ENCODE measurements at regions not wholly inside any gene's neighbourhood (a gene's known extent, or its start where the extent isn't known, plus 50 kb on each side); places are given as distances from the start of the nearest gene placed in this dataset.

GRCh38 chr1:80384959-80385358, 1378.4 kb upstream of the ADGRL4 start:
- H3K4me1 Mint-ChIP-seq, result no peaks in the 10 kb centered on the region
- ATAC-seq (replicated peaks; ENCODE audit: extremely low read depth, poor library complexity, severe bottlenecking), result no peak
- no peak overlapping the region for H3K4me3 Mint-ChIP-seq
- no peak overlapping the region for H3K27ac Mint-ChIP-seq (ENCODE audit: low read depth)
- H3K36me3 Mint-ChIP-seq (ENCODE audit: insufficient read depth), result no peaks in the 10 kb centered on the region
- H3K9me3 Mint-ChIP-seq, result peaks cover 13% of the 10 kb centered on the region
- H3K27me3 Mint-ChIP-seq, result no peaks in the 10 kb centered on the region
- no peak for DNase-seq (ENCODE audit: low spot score in 2 of 2)

DNA sequence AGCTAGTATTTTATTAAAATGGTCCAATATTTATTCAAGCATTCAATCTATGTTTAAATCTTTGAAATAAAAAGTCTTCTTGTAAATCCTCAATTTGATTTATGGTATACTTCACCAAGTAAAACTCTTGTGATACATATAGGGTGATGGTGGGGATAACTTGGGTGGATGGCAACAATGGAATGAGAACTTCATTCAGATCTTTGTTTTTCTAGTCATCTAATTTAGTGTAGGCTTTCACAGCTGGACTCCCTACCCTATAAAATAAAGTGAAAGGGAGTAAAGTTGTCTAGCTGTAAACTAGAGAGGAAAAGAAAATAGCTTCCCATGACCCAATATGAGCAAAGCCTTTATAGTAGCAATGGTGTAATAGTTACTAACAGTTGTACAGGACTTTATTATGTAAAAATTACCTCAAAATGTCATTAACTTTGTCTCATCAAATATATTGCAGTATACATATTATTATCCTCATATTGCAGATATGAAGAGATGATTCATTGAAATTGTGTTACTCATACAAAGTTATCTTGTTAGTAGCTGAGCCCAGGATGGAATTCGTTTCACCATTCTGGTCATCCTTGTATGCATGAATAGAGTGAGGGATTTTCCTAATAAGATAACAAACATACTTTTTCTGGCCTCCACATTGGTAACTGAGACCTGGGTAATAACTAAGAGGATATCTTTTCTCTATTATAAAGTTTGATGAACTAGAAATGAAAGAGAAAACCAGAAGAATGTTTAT, 1377.7 kb upstream of the ADGRL4 start:
- no peak overlapping the region for H3K27ac Mint-ChIP-seq (ENCODE audit: low read depth)
- DNase-seq (ENCODE audit: low spot score in 2 of 2) (no peak), ATAC-seq (replicated peaks; ENCODE audit: extremely low read depth, poor library complexity, severe bottlenecking) (no peak)
- H3K4me3 Mint-ChIP-seq, result no peak overlapping the region
- no peaks in the 10 kb centered on the region for H3K4me1 Mint-ChIP-seq
- no peaks in the 10 kb centered on the region for H3K27me3 Mint-ChIP-seq
- peaks cover 6% of the 10 kb centered on the region for H3K9me3 Mint-ChIP-seq
- H3K36me3 Mint-ChIP-seq (ENCODE audit: insufficient read depth), result no peaks in the 10 kb centered on the region

DNA sequence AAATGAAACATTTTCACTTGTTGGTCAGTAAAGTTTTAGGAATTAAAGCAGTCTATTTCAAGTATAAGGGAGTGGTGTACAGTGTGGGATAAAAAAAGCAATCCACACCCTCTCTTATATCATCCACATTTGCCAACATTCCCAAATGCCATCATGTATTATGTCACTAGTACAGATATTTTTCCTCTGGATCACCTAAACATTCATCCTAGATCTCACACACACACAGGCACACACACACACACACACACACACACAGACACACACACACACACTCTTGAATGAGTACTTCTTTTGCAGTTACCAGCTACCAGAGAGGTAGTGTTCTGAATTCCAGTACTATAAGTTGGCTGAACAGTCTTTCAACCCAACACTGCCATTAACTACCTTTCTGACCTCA, 1369.1 kb upstream of the ADGRL4 start:
- H3K4me1 Mint-ChIP-seq, result no peaks in the 10 kb centered on the region
- no peaks in the 10 kb centered on the region for H3K36me3 Mint-ChIP-seq (ENCODE audit: insufficient read depth)
- no peak overlapping the region for H3K27ac Mint-ChIP-seq (ENCODE audit: low read depth)
- no peak overlapping the region for H3K4me3 Mint-ChIP-seq
- DNase-seq (ENCODE audit: low spot score in 2 of 2), result no peak
- no peak for ATAC-seq (replicated peaks; ENCODE audit: extremely low read depth, poor library complexity, severe bottlenecking)
- H3K27me3 Mint-ChIP-seq, result no peaks in the 10 kb centered on the region
- H3K9me3 Mint-ChIP-seq, result peaks cover 20% of the 10 kb centered on the region

GRCh38 chr1:80375109-80375508, 1368.6 kb upstream of the ADGRL4 start:
- no peak overlapping the region for H3K4me3 Mint-ChIP-seq
- DNase-seq (ENCODE audit: low spot score in 2 of 2) (no peak), ATAC-seq (replicated peaks; ENCODE audit: extremely low read depth, poor library complexity, severe bottlenecking) (no peak)
- H3K27ac Mint-ChIP-seq (ENCODE audit: low read depth), result no peak overlapping the region
- H3K4me1 Mint-ChIP-seq, result no peaks in the 10 kb centered on the region
- H3K36me3 Mint-ChIP-seq (ENCODE audit: insufficient read depth), result no peaks in the 10 kb centered on the region
- H3K27me3 Mint-ChIP-seq, result no peaks in the 10 kb centered on the region
- H3K9me3 Mint-ChIP-seq, result peaks cover 20% of the 10 kb centered on the region

GRCh38 chr1:80369780-80370179, 1363.2 kb upstream of the ADGRL4 start:
- no peaks in the 10 kb centered on the region for H3K36me3 Mint-ChIP-seq (ENCODE audit: insufficient read depth)
- no peak for ATAC-seq (replicated peaks; ENCODE audit: extremely low read depth, poor library complexity, severe bottlenecking)
- DNase-seq (ENCODE audit: low spot score in 2 of 2), result no peak
- no peak overlapping the region for H3K4me3 Mint-ChIP-seq
- H3K9me3 Mint-ChIP-seq, result peaks cover 6% of the 10 kb centered on the region
- H3K27me3 Mint-ChIP-seq, result no peaks in the 10 kb centered on the region
- H3K27ac Mint-ChIP-seq (ENCODE audit: low read depth), result no peak overlapping the region
- no peaks in the 10 kb centered on the region for H3K4me1 Mint-ChIP-seq

DNA sequence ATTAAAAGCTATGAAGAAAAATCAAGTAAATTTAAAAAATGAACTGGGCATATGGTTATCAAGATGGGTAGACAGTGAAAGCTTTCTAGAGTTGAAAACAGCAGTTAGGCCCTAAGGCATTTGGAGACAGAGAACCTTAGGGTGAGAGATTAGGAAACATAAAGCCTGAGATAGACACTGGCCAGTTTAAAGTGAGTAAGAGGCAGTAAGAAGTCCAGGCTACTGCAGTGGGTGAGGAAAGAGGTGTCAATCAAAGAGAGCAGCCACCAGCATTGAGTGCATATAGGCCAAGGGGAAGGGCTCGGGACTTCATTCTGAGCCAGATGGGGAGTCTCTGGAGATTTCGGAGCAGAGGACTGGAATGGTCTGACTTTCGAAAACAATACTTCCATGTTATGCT, 1360.5 kb upstream of the ADGRL4 start:
- H3K27ac Mint-ChIP-seq (ENCODE audit: low read depth), result no peak overlapping the region

DNA sequence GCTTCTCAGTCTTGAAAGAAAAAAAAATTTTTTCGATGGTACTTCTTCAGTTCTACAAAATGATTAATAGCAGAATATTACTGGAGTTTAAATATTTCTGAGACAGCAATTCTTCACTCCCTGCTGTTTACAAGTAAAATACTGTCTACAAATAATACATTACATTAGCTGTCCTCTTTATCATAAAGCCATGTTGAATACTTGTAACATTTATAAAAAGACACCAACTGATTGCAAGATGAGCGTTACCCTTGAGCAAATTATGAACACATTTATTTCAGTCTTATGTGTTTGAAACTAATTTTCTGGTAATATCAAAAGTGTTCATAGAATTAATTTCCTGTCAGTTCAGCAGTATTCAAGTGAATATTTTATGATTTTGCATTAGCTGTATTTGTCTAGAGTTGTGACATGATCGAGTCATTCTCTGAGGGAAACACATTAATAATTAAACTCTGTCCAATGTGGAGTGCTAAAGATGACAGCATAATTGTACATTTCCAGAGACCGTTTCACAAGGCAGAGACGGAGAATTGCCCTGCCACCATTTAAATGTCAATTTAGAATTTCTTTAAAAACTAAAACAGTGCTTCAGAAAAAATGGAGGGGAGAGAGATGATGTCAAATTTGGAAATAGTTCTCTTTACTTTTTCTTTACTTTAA, 1359.0 kb upstream of the ADGRL4 start:
- Mint-ChIP-seq H3K27ac (ENCODE audit: low read depth) (no peak overlapping the region), H3K9me3 (peaks cover 16% of the 10 kb centered on the region), H3K4me3 (no peak overlapping the region), H3K27me3 (no peaks in the 10 kb centered on the region), H3K4me1 (no peaks in the 10 kb centered on the region), H3K36me3 (ENCODE audit: insufficient read depth) (no peaks in the 10 kb centered on the region)
- DNase-seq (ENCODE audit: low spot score in 2 of 2), result no peak
- ATAC-seq (replicated peaks; ENCODE audit: extremely low read depth, poor library complexity, severe bottlenecking), result no peak

More for the DNA sequence above, 1360.5 kb upstream of the ADGRL4 start:
- Mint-ChIP-seq H3K4me1 (no peaks in the 10 kb centered on the region), H3K9me3 (peaks cover 6% of the 10 kb centered on the region), H3K27me3 (no peaks in the 10 kb centered on the region), H3K4me3 (no peak overlapping the region), H3K36me3 (ENCODE audit: insufficient read depth) (no peaks in the 10 kb centered on the region)
- no peak for DNase-seq (ENCODE audit: low spot score in 2 of 2)
- ATAC-seq (replicated peaks; ENCODE audit: extremely low read depth, poor library complexity, severe bottlenecking), result no peak

DNA sequence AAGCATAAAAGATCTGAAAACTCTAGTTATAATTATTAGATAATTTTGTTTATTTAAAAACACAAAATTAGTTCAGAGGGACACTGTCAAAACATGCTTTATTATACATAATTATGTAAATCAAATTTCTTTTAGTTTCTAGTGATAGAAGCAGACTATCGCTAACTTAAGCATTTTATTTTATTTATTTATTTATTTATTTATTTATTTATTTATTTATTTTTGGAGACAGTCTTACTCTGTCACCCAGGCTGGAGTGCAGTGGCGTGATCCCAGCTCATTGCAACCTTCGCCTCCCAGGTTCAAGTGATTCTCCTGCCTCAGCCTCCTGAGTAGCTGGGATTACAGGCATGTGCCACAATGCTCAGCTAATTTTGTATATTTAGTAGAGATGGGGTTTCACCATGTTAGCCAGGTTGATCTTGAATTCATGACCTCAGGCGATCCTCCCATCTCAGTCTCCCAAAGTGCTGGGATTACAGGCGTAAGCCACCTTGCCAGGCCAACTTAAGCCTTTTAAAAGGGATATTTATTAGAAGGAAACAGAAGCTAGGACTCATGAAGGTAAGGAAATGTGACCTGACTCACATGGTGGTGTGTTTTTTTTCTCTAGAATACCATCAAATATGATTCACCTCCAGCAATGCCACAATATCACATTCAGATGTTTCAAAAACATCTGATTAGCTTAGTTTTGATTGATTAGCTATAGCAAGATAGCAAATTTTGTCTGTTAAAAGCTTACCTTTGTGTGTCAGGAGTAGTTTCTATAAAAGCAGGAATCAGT, 1357.4 kb upstream of the ADGRL4 start:
- Mint-ChIP-seq H3K4me1 (no peaks in the 10 kb centered on the region), H3K4me3 (no peak overlapping the region), H3K9me3 (peaks cover 26% of the 10 kb centered on the region), H3K36me3 (ENCODE audit: insufficient read depth) (no peaks in the 10 kb centered on the region), H3K27ac (ENCODE audit: low read depth) (no peak overlapping the region), H3K27me3 (no peaks in the 10 kb centered on the region)
- ATAC-seq (replicated peaks; ENCODE audit: extremely low read depth, poor library complexity, severe bottlenecking), result no peak
- no peak for DNase-seq (ENCODE audit: low spot score in 2 of 2)

DNA sequence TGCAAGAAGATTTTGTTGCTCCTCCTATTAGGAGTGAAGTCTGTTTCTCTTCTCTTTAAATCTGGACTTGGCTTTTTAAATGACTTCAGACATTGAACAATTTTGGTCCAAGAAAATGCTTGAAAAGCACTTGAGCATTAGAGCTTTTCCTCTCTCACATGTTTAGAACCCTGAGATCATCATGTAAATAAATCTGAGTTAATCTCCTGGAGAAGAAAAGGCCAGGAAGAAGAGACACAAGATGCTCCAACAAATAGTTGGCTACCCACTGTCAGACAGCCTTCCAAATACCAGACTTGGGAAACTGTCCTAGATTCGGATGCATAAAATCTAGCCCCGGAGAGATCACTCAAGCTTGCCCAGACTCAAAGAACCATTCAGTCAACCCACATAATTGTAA, 1353.1 kb upstream of the ADGRL4 start:
- H3K27ac Mint-ChIP-seq (ENCODE audit: low read depth), result no peak overlapping the region
- H3K36me3 Mint-ChIP-seq (ENCODE audit: insufficient read depth), result no peaks in the 10 kb centered on the region
- no peaks in the 10 kb centered on the region for H3K4me1 Mint-ChIP-seq
- no peaks in the 10 kb centered on the region for H3K27me3 Mint-ChIP-seq
- H3K9me3 Mint-ChIP-seq, result peaks cover 35% of the 10 kb centered on the region
- DNase-seq (ENCODE audit: low spot score in 2 of 2), result no peak
- ATAC-seq (replicated peaks; ENCODE audit: extremely low read depth, poor library complexity, severe bottlenecking), result no peak
- H3K4me3 Mint-ChIP-seq, result no peak overlapping the region

DNA sequence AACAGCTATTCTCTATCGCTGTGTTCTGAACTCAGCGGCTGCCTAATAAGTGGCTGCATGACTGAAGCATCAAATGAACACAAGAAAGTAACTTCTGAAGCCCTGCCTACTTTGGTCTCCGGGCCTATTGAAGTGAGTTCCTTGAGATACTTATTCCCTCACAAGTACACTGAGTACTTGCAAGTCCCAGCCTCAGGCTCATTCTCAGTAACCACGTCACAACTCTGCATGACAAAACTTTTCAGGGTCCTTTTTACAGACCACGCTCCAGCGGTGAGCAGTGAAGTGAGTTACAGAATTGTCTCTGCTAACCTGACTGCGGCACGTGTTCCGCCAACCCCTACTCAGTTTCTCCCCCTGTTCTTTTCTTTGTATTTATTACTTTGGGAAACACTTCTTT, 1342.7 kb upstream of the ADGRL4 start:
- DNase-seq (ENCODE audit: low spot score in 2 of 2) (no peak), ATAC-seq (replicated peaks; ENCODE audit: extremely low read depth, poor library complexity, severe bottlenecking) (no peak)
- H3K27me3 Mint-ChIP-seq, result no peaks in the 10 kb centered on the region
- H3K36me3 Mint-ChIP-seq (ENCODE audit: insufficient read depth), result no peaks in the 10 kb centered on the region
- H3K9me3 Mint-ChIP-seq, result peaks cover 26% of the 10 kb centered on the region
- no peaks in the 10 kb centered on the region for H3K4me1 Mint-ChIP-seq
- no peak overlapping the region for H3K4me3 Mint-ChIP-seq
- no peak overlapping the region for H3K27ac Mint-ChIP-seq (ENCODE audit: low read depth)

GRCh38 chr1:80341021-80341420, 1334.5 kb upstream of the ADGRL4 start:
- no peaks in the 10 kb centered on the region for H3K27me3 Mint-ChIP-seq
- ATAC-seq (replicated peaks; ENCODE audit: extremely low read depth, poor library complexity, severe bottlenecking) (no peak), DNase-seq (ENCODE audit: low spot score in 2 of 2) (no peak)
- no peak overlapping the region for H3K4me3 Mint-ChIP-seq
- no peaks in the 10 kb centered on the region for H3K4me1 Mint-ChIP-seq
- H3K9me3 Mint-ChIP-seq, result peaks cover 26% of the 10 kb centered on the region
- no peaks in the 10 kb centered on the region for H3K36me3 Mint-ChIP-seq (ENCODE audit: insufficient read depth)
- no peak overlapping the region for H3K27ac Mint-ChIP-seq (ENCODE audit: low read depth)

DNA sequence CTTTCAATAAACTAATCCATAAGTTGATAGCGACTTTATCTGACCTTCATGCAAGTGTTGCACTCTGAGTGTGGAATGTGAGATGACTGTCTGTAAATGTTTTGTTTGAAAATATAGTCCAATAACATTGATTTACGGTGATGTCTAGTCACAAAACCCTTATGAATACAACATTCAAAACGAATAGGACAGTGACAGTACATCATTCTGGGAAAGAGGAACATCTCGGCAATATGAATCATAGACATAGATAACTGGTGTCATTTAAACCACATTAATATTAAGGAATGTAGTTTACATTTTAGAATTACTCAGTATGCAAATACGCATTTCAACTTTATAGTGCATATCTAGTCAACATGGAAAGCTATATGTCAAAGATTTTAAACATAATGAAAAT, 1311.6 kb upstream of the ADGRL4 start:
- DNase-seq (ENCODE audit: low spot score in 2 of 2) (no peak), ATAC-seq (replicated peaks; ENCODE audit: extremely low read depth, poor library complexity, severe bottlenecking) (no peak)
- Mint-ChIP-seq H3K4me3 (no peak overlapping the region), H3K36me3 (ENCODE audit: insufficient read depth) (no peaks in the 10 kb centered on the region), H3K27me3 (no peaks in the 10 kb centered on the region), H3K4me1 (no peaks in the 10 kb centered on the region), H3K27ac (ENCODE audit: low read depth) (no peak overlapping the region), H3K9me3 (peaks cover 15% of the 10 kb centered on the region)

Measured in central memory CD8-positive, alpha-beta T cell (primary cell).